ENCODE measurements at regions not wholly inside any gene's neighbourhood (a gene's known extent, or its start where the extent isn't known, plus 50 kb on each side); places are given as distances from the start of the nearest gene placed in this dataset.
"Not testable (repeated sequence)": the region's sequence is repeated elsewhere in the genome, so short reads cannot be mapped to it uniquely, and the experiment has no call there.

- DNase-seq, result no peak
Observed at GRCh38 chr4:26217961-26218676, 102.7 kb upstream of the RBPJ start.

- DNase-seq, result no peak
Observed at GRCh38 chr4:26218677-26219605, 101.9 kb upstream of the RBPJ start.

- DNase-seq, result no peak
Observed at GRCh38 chr4:26220696-26221095, 100.1 kb upstream of the RBPJ start.

DNA sequence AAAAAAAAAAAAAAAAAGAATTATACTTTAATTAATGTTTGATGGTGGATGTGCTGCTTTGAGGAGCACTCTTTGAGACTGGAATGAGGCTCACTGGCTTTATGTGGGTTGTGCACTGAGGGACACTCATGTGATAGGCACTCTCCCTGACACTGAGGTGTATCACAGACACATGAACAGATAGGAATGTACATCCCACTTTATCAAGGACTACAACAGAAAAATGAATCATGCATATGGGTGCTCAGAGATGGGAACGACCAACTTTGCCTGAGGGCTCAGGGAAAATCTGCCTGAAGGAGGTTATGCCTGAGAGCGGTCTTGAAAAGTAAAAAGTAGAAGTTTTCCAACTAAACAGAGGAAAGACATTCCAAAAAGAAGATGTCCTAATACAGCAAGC is 97.7 kb upstream of the RBPJ start:
- no peak for DNase-seq

DNA sequence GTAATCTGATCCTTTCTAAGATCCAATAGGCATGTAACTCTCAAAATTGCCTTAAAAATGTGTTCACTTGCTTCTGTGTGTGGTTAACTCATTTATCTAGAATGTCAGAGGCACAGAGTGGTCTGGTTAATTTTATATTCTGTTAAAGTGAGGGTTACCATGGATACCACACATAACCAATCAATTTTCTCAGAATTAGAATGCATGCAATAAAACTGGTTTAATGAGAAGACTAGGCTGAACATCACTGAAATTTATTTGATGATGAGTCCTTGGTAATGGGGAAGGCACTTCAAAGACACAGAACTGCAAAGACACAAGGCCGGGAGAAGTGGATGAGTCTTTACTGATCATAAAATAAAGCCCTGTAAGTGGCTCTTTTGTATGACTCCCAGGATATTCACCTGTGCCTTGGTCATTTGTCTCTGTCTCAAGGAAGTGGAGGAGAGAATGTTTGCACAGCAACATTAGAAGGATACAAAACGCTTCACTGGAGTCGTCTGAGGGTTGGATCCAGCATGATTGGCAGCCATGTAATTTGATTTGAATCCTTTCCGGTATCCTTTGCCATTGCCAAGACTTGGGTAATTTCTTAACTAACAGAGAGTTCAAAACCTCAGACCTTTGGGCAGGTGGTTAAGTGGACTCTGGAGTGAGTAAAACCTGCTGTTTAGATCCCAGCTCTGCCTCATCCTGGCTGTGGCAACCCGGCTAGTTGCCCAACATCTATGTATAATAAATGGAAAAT is 94.0 kb upstream of the RBPJ start:
- DNase-seq, result no peak

- no peak for DNase-seq
Observed at GRCh38 chr4:26227601-26228229, 93.1 kb upstream of the RBPJ start.

- no peak for DNase-seq
Observed at GRCh38 chr4:26228883-26229282, 91.9 kb upstream of the RBPJ start.

- DNase-seq, result no peak
Observed at GRCh38 chr4:26229974-26230373, 90.8 kb upstream of the RBPJ start.

DNA sequence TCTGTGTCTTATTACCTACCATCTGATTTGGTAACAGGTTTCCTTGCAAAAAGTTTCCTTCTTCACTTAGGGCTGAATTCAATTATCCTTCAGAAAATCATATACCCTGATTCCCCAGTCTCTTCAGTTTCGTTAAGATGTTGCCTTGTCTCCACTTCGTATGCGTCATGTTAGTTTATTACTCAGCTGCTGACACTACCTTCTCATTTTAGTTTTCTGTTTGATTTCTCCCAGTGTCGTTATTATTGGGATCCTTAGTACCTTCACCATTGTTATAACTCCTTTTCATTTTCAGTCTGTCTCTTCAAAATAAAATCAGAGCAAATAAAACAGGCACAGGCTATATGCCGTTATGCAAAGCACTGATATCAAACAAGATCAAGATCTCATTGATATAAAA is 87.5 kb upstream of the RBPJ start:
- no peak for DNase-seq

GRCh38 chr4:26235500-26235899 is 85.3 kb upstream of the RBPJ start:
- no peak for DNase-seq

DNA sequence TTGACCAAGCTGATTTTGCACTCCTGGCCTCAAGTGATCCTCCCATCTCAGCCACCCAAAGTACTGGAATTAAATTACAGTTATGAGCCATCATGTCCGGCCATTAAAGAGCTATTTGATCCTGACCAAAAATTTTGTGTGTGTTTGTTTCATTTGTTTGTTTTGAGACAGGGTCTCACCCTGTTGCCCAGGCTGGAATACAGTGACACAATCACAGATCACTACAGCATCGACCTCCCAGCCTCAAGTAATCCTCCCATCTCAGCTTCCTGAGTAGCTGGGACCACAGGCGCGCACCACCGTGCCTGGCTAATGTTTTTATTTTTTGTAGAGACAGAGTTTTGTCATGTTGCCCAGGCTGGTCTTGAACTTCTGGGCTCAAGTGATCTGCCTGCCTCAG is 82.9 kb upstream of the RBPJ start:
- no peak for DNase-seq

DNA sequence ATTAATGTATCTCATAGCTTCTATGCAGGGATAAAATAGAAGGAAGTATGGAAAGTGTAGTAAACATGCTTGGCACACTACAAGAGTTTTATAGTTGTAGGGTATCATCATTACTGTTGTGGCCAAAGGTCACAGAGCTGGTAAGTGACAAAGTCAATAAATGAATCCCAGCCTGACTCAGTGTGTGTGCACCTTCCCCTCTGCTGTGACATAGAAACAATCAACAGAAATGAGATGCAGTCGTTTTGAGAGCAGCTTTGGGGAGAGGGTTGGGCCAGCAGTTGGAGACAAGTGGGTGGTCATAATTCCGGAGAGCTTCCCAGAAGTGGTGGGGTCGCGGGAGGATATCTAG is 82.4 kb upstream of the RBPJ start:
- no peak for DNase-seq

DNA sequence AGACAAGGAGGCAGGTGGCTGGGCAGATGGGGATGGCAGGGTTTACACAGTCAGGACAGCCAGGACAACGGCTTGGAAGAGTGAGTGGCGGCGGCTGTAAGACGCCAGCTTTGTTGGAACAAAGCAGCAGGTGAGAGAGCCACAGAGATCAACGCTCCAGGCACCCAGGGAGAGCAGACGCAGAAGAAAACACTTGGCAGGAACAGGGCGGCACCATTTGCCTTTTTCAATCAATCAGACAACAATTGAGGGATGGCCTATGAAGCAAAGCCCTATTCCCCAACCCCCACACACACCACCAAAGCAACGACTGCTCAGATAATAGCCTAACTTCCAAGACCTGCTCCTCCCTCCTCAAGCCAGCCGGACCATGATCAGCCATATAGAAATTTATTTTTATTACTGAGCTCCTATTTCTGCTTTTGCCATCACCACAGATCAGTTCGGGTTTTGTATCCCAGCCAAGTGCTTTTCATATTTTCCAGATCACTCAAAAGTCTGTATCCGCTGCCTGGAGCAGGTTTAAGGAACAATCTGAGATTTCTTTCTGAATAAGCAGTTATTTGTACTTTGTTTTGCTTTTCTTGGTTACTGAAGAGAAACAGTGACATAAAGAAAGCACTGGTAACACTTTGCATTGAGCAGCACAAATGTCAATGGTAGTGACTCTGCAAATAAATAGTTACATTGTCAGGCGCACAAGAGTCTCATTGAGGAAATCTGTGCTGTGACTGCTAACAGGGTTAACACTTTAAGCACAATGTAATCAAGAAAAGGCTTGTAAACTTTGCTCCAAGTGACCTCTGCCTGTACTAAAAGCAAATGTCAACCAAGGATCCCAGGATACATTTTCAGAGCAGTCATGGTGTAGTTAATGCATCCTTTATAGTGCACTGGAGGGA is 81.8 kb upstream of the RBPJ start:
- DNase-seq, result no peak

GRCh38 chr4:26239801-26240200 is 81.0 kb upstream of the RBPJ start:
- DNase-seq, result no peak

DNA sequence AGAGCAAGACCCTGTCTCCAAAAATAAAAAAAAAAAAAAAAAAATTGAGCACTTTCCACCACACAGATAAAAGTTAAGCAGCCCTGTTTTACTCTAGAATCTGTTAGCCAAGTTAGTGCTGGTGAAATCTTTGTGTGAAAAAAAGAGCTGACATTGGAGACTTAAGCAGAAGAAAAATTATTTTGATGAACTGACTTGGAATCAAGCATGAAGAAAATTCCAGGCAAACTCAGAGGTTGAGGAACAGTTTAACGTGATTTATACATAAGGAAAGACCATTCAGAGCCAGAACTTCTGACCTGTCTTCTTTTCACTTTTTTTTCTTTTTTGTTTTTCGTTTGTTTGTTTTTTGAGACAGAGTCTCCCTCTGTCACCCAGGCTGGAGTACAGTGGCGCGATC is 79.6 kb upstream of the RBPJ start:
- no peak for DNase-seq

GRCh38 chr4:26242451-26242850 is 78.4 kb upstream of the RBPJ start:
- no peak for DNase-seq

- not testable (repeated sequence) for DNase-seq
Observed at GRCh38 chr4:26244138-26244537, 76.7 kb upstream of the RBPJ start.

- DNase-seq, result no peak
Observed at GRCh38 chr4:26248647-26249046, 72.2 kb upstream of the RBPJ start.

GRCh38 chr4:26252349-26253025 is 68.3 kb upstream of the RBPJ start:
- DNase-seq, result no peak

DNA sequence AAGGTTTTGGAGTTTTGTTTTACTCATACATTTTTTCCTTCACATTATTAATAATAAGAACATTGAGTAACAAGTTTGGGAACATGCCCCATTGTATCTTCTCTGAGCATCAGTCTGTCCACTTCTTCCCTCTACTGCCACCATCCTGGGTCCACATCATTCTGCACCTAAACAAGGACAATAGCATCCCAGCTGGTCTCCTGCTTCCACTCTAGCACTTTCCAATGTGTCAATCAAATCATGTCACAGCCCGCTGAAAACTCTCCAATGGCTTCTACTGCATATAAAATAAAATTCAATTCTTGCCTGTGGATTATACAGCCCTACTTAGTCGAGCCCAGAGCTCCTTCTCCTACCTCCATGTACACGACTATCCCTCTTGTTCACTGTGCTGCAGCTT is 66.8 kb upstream of the RBPJ start:
- no peak for DNase-seq

- DNase-seq, result no peak
Observed at GRCh38 chr4:26255989-26256388, 64.8 kb upstream of the RBPJ start.

- not testable (repeated sequence) for DNase-seq
Observed at GRCh38 chr4:26257444-26257843, 63.4 kb upstream of the RBPJ start.

All from stimulated activated CD8-positive, alpha-beta memory T cell treated with anti-CD3 and anti-CD28 coated beads, Interleukin-4, amount 100 ng/mL, for 48 hours (primary cell).